ENCODE measurements at regions not wholly inside any gene's neighbourhood (a gene's known extent, or its start where the extent isn't known, plus 50 kb on each side); places are given as distances from the start of the nearest gene placed in this dataset.

- H3K9me1 ChIP-seq (ENCODE audit: insufficient read depth, low read length), result no peaks in the 10 kb centered on the region
- intact Hi-C loops (cut with micrococcal nuclease), result no loop called here
- in situ Hi-C loops (cut with MboI; ENCODE audit: low sequenced_read_pairs), result no loop called here
- no peak overlapping the region for H2BK5ac ChIP-seq (ENCODE audit: low read depth, low read length, poor library complexity, severe bottlenecking)
- H3K56ac ChIP-seq (ENCODE audit: extremely low read depth, insufficient read depth, low read length), result no peak overlapping the region
- H3K9me3 ChIP-seq (ENCODE audit: control insufficient read depth, insufficient read depth, low read length), result peaks cover 2% of the 10 kb centered on the region; the same call in 1 of the 2 replicates
- no peaks in the 10 kb centered on the region for H3K36me3 ChIP-seq (ENCODE audit: control insufficient read depth, insufficient read depth, low read length)
- no peak overlapping the region for H2AK9ac ChIP-seq (replicated peaks; ENCODE audit: low read depth, low read length, poor library complexity)
- dilution Hi-C loops (cut with HindIII; ENCODE audit: low sequenced_read_pairs, unreplicated experiment), result no loop called here
- CTCF ChIA-PET, result no interaction called here
- TF ChIP-seq BHLHE40 (IDR thresholded peaks at IDR 0.05; ENCODE audit: low read depth, low read length), result no peak
- no peak for TF ChIP-seq POLR2A (IDR thresholded peaks at IDR 0.05; ENCODE audit: low read depth, low read length)
- TF ChIP-seq CHD1 (IDR thresholded peaks at IDR 0.05; ENCODE audit: low read depth, low read length), result no peak
- no peak for TF ChIP-seq CTCF (conservative IDR thresholded peaks at IDR 0.05; ENCODE audit: low read depth, low read length)
- no peak for TF ChIP-seq MXI1 (IDR thresholded peaks at IDR 0.05; ENCODE audit: borderline replicate concordance, low read depth, low read length)
- TF ChIP-seq RAD21 (IDR thresholded peaks at IDR 0.05; ENCODE audit: low read length), result no peak
- TF ChIP-seq MAZ (IDR thresholded peaks at IDR 0.05; ENCODE audit: borderline replicate concordance, low read depth, low read length), result no peak
- TF ChIP-seq USF2 (IDR thresholded peaks at IDR 0.05; ENCODE audit: low read depth, low read length), result no peak
- TF ChIP-seq RCOR1 (IDR thresholded peaks at IDR 0.05; ENCODE audit: insufficient replicate concordance, low read length), result no peak
- no peak for TF ChIP-seq NFE2L2 (IDR thresholded peaks at IDR 0.05; ENCODE audit: low read depth, low read length)
- TF ChIP-seq SMC3 (IDR thresholded peaks at IDR 0.05; ENCODE audit: low read depth, low read length), result no peak
- no peak for TF ChIP-seq MAFK (IDR thresholded peaks at IDR 0.05; ENCODE audit: low read depth, low read length)
- no peak for TF ChIP-seq FOS (IDR thresholded peaks at IDR 0.05; ENCODE audit: low read depth, low read length)
- no peak for TF ChIP-seq RFX5 (IDR thresholded peaks at IDR 0.05; ENCODE audit: low read depth, low read length)
- no peak for TF ChIP-seq CEBPB (IDR thresholded peaks at IDR 0.05; ENCODE audit: low read depth, low read length)
- no peak for TF ChIP-seq ELK1 (IDR thresholded peaks at IDR 0.05; ENCODE audit: borderline replicate concordance, low read depth, low read length)
- no peak overlapping the region for H4K91ac ChIP-seq (ENCODE audit: insufficient read depth, low read depth, low read length)
- no peaks in the 10 kb centered on the region for H3K27me3 ChIP-seq (ENCODE audit: control insufficient read depth, insufficient read depth, low read length)
- no peak overlapping the region for H3K14ac ChIP-seq (replicated peaks; ENCODE audit: low read depth, low read length)
- H3K4me2 ChIP-seq (ENCODE audit: low read depth, low read length), result no peak overlapping the region
- H3K27ac ChIP-seq (ENCODE audit: insufficient read depth, low read length), result no peak overlapping the region
- no CpG with 5 or more reads among the region's 4 CpGs for WGBS, 2 experiments (ENCODE audit: extremely low coverage in 2 of 2, insufficient read length in 1 of 2)
- no peak overlapping the region for H3K4ac ChIP-seq (ENCODE audit: low read depth, low read length)
- no peak overlapping the region for H2AK5ac ChIP-seq (ENCODE audit: low read depth, low read length)
- H3K23ac ChIP-seq (ENCODE audit: low read depth, low read length), result no peak overlapping the region
- H3K18ac ChIP-seq (ENCODE audit: low read depth, low read length), result no peak overlapping the region
- no peak for DNase-seq
- no peaks in the 10 kb centered on the region for H3K4me1 ChIP-seq (ENCODE audit: control insufficient read depth, insufficient read depth, low read length)
- POLR2A ChIA-PET (ENCODE audit: unreplicated experiment), result no interaction called here
- BruUV-seq (replicated peaks), result no TSS peak
- no peaks in the 10 kb centered on the region for H3K79me1 ChIP-seq (ENCODE audit: low read depth in 1 of 2, low read length in 2 of 2)
- H4K20me1 ChIP-seq (ENCODE audit: insufficient read depth, low read length), result no peaks in the 10 kb centered on the region
- H2BK120ac ChIP-seq (ENCODE audit: low read depth, low read length), result no peak overlapping the region
- H3K9ac ChIP-seq (ENCODE audit: low read depth, low read length), result no peak overlapping the region
- no peak overlapping the region for H2AFZ ChIP-seq (replicated peaks; ENCODE audit: low read length, poor library complexity)
- H2BK20ac ChIP-seq (ENCODE audit: low read depth, low read length), result no peak overlapping the region
- H4K5ac ChIP-seq (ENCODE audit: low read depth, low read length), result no peak overlapping the region
- ATAC-seq (ENCODE audit: low read depth), result no peak
- no peak overlapping the region for H2BK15ac ChIP-seq (ENCODE audit: low read depth, low read length)
- no peak overlapping the region for H4K8ac ChIP-seq (ENCODE audit: low read depth in 2 of 2, low read length in 2 of 2)
- no peak overlapping the region for H3K4me3 ChIP-seq (ENCODE audit: insufficient read depth, low read depth, low read length)
These were observed 1835.8 kb upstream of the TENM3 start for GRCh38 chr4:180407275-180407885.

All from IMR-90 (cell line).